Tibial nerve (tissue), 4 donors: ENCODE measurements at regions not wholly inside any gene's neighbourhood (a gene's known extent, or its start where the extent isn't known, plus 50 kb on each side); places are given as distances from the start of the nearest gene placed in this dataset.

Source experiments
- DNase-seq, 2 donors: peaks; one replicate each; pipeline ENCODE4 v3.0.0-alpha.2; 2019; ENCODE audit warnings: low spot score in 2 of 2
- H3K27ac ChIP-seq, 4 donors: fragments of 200-600 bp; sonication (generic) in 3 of 4; one replicate each; pipeline ENCODE4 v1.5.1; 2017 to 2019; ENCODE audit warnings: mild to moderate bottlenecking in 1 of 4
- H3K27me3 ChIP-seq, 2 donors: fragments of 200-600 bp; sonication (generic) in 1 of 2; one replicate each; pipeline versions ENCODE4 v1.5.1 to v1.6.0; 2017 to 2019
- H3K36me3 ChIP-seq, 3 donors: fragments of 200-600 bp; sonication (generic); one replicate each; pipeline ENCODE4 v1.5.1; 2018 to 2019
- H3K4me1 ChIP-seq, 4 donors: fragments of 200-600 bp; sonication (generic) in 3 of 4; one replicate each; pipeline ENCODE4 v1.5.1; 2017 to 2019
- H3K4me3 ChIP-seq, 4 donors: fragments of 200-600 bp; sonication (generic) in 3 of 4; one replicate each; pipeline ENCODE4 v1.5.1; 2017 to 2019; ENCODE audit warnings: mild to moderate bottlenecking in 1 of 4, moderate library complexity in 1 of 4
- H3K9me3 ChIP-seq, 4 donors: fragments of 200-600 bp; sonication (generic) in 3 of 4; one replicate each; pipeline ENCODE4 v1.5.1; 2017 to 2019
- EP300 ChIP-seq, 2 donors: sonication (generic); formaldehyde crosslinking; IDR thresholded peaks; one replicate each; pipeline ENCODE4 v1.6.1; 2017; ENCODE audit warnings: antibody characterized with exemption in 2 of 2, mild to moderate bottlenecking in 1 of 2
- POLR2A ChIP-seq, 2 donors: fragments of 450-650 bp; IDR thresholded peaks; one replicate each; pipeline ENCODE4 v1.6.1; 2017; ENCODE audit warnings: antibody characterized with exemption in 2 of 2, mild to moderate bottlenecking in 2 of 2, moderate library complexity in 2 of 2
- WGBS, 2 donors: methylation state at CpG; one replicate each; pipeline ENCODE4 v1.1.5; 2018; 5-methylcytosine and 5-hydroxymethylcytosine counted together
- TF ChIP-seq, protein P1 (sequence below), 5 experiments: fragments of 200-600 bp in 3 of 5; fragments of 450-650 bp in 2 of 5; sonication (generic) in 3 of 5; IDR thresholded peaks; one replicate each; pipeline ENCODE4 v1.5.1; 2016 to 2019; ENCODE audit warnings: antibody characterized with exemption in 5 of 5, mild to moderate bottlenecking in 3 of 5, moderate library complexity in 2 of 5

DNA sequence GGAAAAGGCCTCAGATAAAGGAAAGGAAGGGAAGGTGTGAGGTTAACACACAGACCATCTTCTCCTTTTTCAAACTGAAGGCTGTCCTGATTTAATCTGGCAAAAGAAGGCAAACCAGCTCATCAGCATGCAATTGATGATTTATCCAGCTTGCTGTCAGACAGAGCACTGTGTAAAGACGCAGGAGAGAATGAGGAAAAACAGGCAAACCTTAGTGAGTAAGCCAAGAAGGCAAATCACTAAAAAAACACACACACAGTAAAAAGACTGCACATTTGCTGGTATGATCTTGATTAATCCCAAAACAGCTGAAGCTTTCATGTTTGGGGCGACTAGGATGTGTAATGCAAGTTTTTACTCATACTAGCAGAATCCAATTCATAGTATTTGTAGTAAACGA, 65.8 kb upstream of the SKAP2 start:
- DNase-seq, result no peak
- TF ChIP-seq, protein P1, sequence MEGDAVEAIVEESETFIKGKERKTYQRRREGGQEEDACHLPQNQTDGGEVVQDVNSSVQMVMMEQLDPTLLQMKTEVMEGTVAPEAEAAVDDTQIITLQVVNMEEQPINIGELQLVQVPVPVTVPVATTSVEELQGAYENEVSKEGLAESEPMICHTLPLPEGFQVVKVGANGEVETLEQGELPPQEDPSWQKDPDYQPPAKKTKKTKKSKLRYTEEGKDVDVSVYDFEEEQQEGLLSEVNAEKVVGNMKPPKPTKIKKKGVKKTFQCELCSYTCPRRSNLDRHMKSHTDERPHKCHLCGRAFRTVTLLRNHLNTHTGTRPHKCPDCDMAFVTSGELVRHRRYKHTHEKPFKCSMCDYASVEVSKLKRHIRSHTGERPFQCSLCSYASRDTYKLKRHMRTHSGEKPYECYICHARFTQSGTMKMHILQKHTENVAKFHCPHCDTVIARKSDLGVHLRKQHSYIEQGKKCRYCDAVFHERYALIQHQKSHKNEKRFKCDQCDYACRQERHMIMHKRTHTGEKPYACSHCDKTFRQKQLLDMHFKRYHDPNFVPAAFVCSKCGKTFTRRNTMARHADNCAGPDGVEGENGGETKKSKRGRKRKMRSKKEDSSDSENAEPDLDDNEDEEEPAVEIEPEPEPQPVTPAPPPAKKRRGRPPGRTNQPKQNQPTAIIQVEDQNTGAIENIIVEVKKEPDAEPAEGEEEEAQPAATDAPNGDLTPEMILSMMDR (IDR thresholded peaks at IDR 0.05), result no peak
- TF ChIP-seq POLR2A (IDR thresholded peaks at IDR 0.05), result no peak
- Histone ChIP-seq H3K4me3 (no peak overlapping the region), H3K27ac (no peak overlapping the region), H3K4me1 (no peaks in the 10 kb centered on the region), H3K9me3 (no peaks in the 10 kb centered on the region), H3K36me3 (no peaks in the 10 kb centered on the region), H3K27me3 (no peaks in the 10 kb centered on the region)
- WGBS, 2 donors, result 53 to 57% methylated on average over 3 of the region's 3 CpGs

- H3K27me3 ChIP-seq, result no peaks in the 10 kb centered on the region
- WGBS, 2 donors, result 32 to 36% methylated on average over 5 of the region's 5 CpGs
- H3K9me3 ChIP-seq, result no peaks in the 10 kb centered on the region
- H3K4me1 ChIP-seq, result no peaks in the 10 kb centered on the region
- TF ChIP-seq, protein P1 (IDR thresholded peaks at IDR 0.05), result no peak
- TF ChIP-seq EP300 (IDR thresholded peaks at IDR 0.05), result no peak
- TF ChIP-seq POLR2A (IDR thresholded peaks at IDR 0.05), result no peak
- no peaks in the 10 kb centered on the region for H3K36me3 ChIP-seq
- no peak for DNase-seq
- H3K4me3 ChIP-seq, result no peak overlapping the region
- no peak overlapping the region for H3K27ac ChIP-seq
Measured at GRCh38 chr7:26928703-26929347, 64.4 kb upstream of the SKAP2 start.

DNA sequence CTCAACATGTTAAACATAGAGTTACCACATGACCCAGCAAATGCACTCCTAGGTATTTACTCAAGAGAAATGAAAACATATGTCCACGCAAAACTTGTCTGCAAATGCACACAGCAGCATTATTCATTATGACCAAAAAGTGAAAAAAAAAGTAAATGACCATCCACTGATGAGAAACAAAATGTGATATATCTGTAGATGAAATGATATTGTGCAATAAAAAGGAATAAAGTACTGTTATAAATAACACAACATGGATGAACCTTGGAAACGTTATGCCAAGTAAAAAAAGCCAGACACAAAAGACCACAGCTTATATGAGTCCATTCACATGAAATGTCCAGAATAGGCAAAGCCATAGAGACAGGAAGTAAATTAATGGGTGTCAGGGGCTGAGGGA, 61.4 kb upstream of the SKAP2 start:
- no peaks in the 10 kb centered on the region for H3K4me1 ChIP-seq
- TF ChIP-seq EP300 (IDR thresholded peaks at IDR 0.05), result no peak
- TF ChIP-seq, protein P1 (IDR thresholded peaks at IDR 0.05), result no peak
- DNase-seq, result no peak

DNA sequence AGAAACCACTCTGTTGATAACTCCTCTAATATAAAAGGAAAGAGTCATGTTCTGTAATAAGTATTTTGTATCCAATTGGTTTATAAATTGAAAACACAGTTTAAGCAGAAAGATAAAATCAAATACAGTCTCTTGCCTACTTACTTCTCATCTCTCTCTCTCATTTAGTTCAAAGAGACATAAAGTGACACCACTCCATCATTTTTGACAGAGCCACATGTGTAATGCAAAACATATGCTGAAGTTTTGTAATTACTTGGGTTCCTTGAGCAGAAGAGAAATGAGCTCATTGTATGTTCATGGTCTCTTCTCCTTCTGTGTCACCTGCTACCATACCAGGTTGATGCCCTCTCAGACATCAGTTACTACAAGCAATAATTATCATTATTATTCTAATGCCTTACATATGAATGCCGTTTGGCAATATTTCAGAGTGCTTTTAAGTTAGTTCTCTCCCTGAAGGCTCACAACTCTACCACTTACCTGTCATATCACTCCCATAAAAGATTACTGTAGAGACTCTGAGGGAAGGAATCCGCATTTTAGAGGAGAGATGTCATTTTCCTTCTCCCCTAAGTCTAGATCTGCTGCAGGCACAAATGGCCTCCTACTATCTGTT, 59.9 kb upstream of the SKAP2 start:
- no peaks in the 10 kb centered on the region for H3K4me1 ChIP-seq

More for the DNA sequence above, 61.4 kb upstream of the SKAP2 start:
- 61 to 62% methylated on average over 2 of the region's 2 CpGs for WGBS, 2 donors
- Histone ChIP-seq H3K27me3 (no peaks in the 10 kb centered on the region), H3K27ac (no peak overlapping the region), H3K4me3 (no peak overlapping the region), H3K9me3 (no peaks in the 10 kb centered on the region), H3K36me3 (no peaks in the 10 kb centered on the region)

GRCh38 chr7:26919906-26920493, 55.6 kb upstream of the SKAP2 start:
- WGBS, 2 donors, result 52 to 58% methylated on average over 2 of the region's 2 CpGs
- DNase-seq, result no peak
- Histone ChIP-seq H3K4me3 (no peak overlapping the region), H3K9me3 (no peaks in the 10 kb centered on the region), H3K4me1 (no peaks in the 10 kb centered on the region), H3K27me3 (no peaks in the 10 kb centered on the region), H3K27ac (no peak overlapping the region), H3K36me3 (no peaks in the 10 kb centered on the region)
- TF ChIP-seq, protein P1 (IDR thresholded peaks at IDR 0.05), result no peak
- no peak for TF ChIP-seq POLR2A (IDR thresholded peaks at IDR 0.05)
- TF ChIP-seq EP300 (IDR thresholded peaks at IDR 0.05), result no peak

More for the DNA sequence above, 59.9 kb upstream of the SKAP2 start:
- Histone ChIP-seq H3K36me3 (no peaks in the 10 kb centered on the region), H3K9me3 (no peaks in the 10 kb centered on the region), H3K27ac (no peak overlapping the region), H3K27me3 (no peaks in the 10 kb centered on the region), H3K4me3 (no peak overlapping the region)
- 67 to 91% methylated on average over 2 of the region's 2 CpGs for WGBS, 2 donors
- no peak for DNase-seq
- TF ChIP-seq, protein P1 (IDR thresholded peaks at IDR 0.05), result no peak
- TF ChIP-seq EP300 (IDR thresholded peaks at IDR 0.05) (no peak), POLR2A (IDR thresholded peaks at IDR 0.05) (no peak)
